ENCODE measurements at regions not wholly inside any gene's neighbourhood (a gene's known extent, or its start where the extent isn't known, plus 50 kb on each side); places are given as distances from the start of the nearest gene placed in this dataset.
A peak's percentile ranks its signal among the peaks of the same experiment; 100 is the strongest.

DNA sequence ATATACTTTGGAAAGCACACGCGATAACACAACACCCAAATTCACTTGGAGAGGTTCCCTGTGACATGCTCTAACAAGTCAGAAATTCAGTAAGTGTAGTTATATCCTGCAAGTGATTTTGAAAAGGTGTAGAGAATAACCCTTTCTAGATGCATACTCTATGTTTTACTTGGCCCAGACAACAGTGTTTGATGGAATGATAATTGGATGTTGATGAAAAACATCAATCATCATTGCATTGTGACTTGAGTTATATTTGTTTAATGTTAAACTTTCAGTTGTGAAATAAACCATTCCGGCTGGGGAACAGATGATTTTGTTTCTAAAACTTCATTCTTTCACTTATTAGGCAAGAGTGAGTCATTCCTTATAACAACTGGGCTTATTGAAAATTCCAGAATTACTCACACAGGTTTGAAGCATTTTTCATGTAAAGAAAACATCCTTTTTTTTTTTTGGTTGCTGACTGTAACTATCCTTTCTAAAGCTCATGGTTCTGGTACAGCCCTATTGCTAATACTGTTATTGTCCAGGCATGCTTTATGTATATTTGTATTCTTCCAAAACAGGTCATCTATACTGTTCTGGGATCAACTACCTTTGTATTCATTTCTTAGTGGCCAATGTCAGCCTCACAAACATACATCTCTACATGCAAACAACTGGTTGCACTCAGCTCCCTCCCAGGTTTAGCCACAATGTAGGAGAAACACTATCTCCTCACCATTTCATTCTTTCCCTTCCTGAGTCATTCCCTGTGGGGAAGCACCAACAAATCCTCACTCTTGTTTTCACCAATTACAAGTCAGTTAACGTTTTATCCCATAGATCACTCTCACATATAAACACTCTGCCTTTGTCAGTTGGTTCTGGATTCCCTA lies 121.2 kb upstream of the LRIG3 start:
- intact Hi-C loops (cut with micrococcal nuclease; ENCODE audit: unreplicated experiment) (no loop called here), in situ Hi-C loops (cut with HindIII; ENCODE audit: low pct_unique_long_range_greater_than_20kb, low sequenced_read_pairs) (no loop called here)
- no peaks in the 10 kb centered on the region for H3K4me1 ChIP-seq (ENCODE audit: control insufficient read depth, insufficient read depth, low read length)
- BruUV-seq (replicated peaks): no TSS peak
- DNase-seq (ENCODE audit: low read depth, low spot score) (peak; percentile 25), ATAC-seq (peak; percentile 53; the same call in 1 of the 2 replicates)
- H3K4me3 ChIP-seq (ENCODE audit: low read depth in 2 of 2, low read length in 2 of 2): no peak overlapping the region
- no peak overlapping the region for H3K27ac ChIP-seq (ENCODE audit: low read length)
- H3K9me3 ChIP-seq (ENCODE audit: control insufficient read depth, insufficient read depth, low read depth, low read length): no peaks in the 10 kb centered on the region
- POLR2A ChIA-PET: interaction anchor here (0.5 kb wide), 1 partner anchor 617 kb away, joined by 11 read pairs; no protein-coding TSS in a partner anchor
- H3K36me3 ChIP-seq (ENCODE audit: control insufficient read depth, insufficient read depth, low read length): no peaks in the 10 kb centered on the region
- H3K27me3 ChIP-seq (ENCODE audit: control insufficient read depth, insufficient read depth, low read length): no peaks in the 10 kb centered on the region
- CTCF ChIA-PET: no interaction called here
- TF ChIP-seq, protein P1, sequence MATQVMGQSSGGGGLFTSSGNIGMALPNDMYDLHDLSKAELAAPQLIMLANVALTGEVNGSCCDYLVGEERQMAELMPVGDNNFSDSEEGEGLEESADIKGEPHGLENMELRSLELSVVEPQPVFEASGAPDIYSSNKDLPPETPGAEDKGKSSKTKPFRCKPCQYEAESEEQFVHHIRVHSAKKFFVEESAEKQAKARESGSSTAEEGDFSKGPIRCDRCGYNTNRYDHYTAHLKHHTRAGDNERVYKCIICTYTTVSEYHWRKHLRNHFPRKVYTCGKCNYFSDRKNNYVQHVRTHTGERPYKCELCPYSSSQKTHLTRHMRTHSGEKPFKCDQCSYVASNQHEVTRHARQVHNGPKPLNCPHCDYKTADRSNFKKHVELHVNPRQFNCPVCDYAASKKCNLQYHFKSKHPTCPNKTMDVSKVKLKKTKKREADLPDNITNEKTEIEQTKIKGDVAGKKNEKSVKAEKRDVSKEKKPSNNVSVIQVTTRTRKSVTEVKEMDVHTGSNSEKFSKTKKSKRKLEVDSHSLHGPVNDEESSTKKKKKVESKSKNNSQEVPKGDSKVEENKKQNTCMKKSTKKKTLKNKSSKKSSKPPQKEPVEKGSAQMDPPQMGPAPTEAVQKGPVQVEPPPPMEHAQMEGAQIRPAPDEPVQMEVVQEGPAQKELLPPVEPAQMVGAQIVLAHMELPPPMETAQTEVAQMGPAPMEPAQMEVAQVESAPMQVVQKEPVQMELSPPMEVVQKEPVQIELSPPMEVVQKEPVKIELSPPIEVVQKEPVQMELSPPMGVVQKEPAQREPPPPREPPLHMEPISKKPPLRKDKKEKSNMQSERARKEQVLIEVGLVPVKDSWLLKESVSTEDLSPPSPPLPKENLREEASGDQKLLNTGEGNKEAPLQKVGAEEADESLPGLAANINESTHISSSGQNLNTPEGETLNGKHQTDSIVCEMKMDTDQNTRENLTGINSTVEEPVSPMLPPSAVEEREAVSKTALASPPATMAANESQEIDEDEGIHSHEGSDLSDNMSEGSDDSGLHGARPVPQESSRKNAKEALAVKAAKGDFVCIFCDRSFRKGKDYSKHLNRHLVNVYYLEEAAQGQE (IDR thresholded peaks at IDR 0.05; ENCODE audit: insufficient read depth in 1 of 2, low read depth in 2 of 2, low read length in 1 of 2): no peak
- TF ChIP-seq, protein P2, sequence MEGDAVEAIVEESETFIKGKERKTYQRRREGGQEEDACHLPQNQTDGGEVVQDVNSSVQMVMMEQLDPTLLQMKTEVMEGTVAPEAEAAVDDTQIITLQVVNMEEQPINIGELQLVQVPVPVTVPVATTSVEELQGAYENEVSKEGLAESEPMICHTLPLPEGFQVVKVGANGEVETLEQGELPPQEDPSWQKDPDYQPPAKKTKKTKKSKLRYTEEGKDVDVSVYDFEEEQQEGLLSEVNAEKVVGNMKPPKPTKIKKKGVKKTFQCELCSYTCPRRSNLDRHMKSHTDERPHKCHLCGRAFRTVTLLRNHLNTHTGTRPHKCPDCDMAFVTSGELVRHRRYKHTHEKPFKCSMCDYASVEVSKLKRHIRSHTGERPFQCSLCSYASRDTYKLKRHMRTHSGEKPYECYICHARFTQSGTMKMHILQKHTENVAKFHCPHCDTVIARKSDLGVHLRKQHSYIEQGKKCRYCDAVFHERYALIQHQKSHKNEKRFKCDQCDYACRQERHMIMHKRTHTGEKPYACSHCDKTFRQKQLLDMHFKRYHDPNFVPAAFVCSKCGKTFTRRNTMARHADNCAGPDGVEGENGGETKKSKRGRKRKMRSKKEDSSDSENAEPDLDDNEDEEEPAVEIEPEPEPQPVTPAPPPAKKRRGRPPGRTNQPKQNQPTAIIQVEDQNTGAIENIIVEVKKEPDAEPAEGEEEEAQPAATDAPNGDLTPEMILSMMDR (IDR thresholded peaks at IDR 0.05): no peak
- TF ChIP-seq POLR2AphosphoS5 (IDR thresholded peaks at IDR 0.05; ENCODE audit: low read depth, low read length) (no peak), SIN3A (IDR thresholded peaks at IDR 0.05; ENCODE audit: borderline replicate concordance, insufficient read depth, low read depth, low read length) (no peak), TCF7L2 (IDR thresholded peaks at IDR 0.05; ENCODE audit: low read depth, low read length) (no peak)

DNA sequence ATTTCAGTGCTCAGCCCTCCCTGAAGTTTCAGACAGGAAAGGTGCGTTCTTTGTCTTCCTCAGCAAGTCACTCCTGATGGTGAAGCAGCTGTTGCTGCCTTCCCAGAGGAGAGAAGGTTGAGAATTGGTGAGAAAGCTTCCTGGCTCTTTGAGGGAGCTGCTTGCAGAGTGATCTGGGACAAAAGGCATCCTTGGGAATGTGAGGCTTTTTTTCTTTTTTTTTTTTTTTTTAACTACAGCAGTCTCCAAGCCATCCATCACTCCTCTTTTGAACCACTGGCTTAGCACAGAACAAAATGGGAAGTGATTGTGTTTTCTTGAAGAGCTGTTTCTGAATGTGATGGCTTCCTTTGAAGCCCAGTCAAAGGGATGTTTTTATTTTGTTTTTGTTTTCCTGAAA lies 120.4 kb upstream of the LRIG3 start:
- no peaks in the 10 kb centered on the region for H3K4me1 ChIP-seq (ENCODE audit: control insufficient read depth, insufficient read depth, low read length)
- no peaks in the 10 kb centered on the region for H3K27me3 ChIP-seq (ENCODE audit: control insufficient read depth, insufficient read depth, low read length)
- no peak overlapping the region for H3K27ac ChIP-seq (ENCODE audit: low read length)
- H3K4me3 ChIP-seq (ENCODE audit: low read depth in 2 of 2, low read length in 2 of 2): no peak overlapping the region
- ChIA-PET CTCF (interaction anchor here (0.5 kb wide), 1 partner anchor 133 kb away, joined by 3 read pairs; no protein-coding TSS in a partner anchor), POLR2A (no interaction called here)
- no TSS peak for BruUV-seq (replicated peaks)
- in situ Hi-C loops (cut with HindIII; ENCODE audit: low pct_unique_long_range_greater_than_20kb, low sequenced_read_pairs): no loop called here
- H3K9me3 ChIP-seq (ENCODE audit: control insufficient read depth, insufficient read depth, low read depth, low read length): no peaks in the 10 kb centered on the region
- intact Hi-C loops (cut with micrococcal nuclease; ENCODE audit: unreplicated experiment): no loop called here
- no peaks in the 10 kb centered on the region for H3K36me3 ChIP-seq (ENCODE audit: control insufficient read depth, insufficient read depth, low read length)
- DNase-seq (ENCODE audit: low read depth, low spot score) (no peak), ATAC-seq (no peak)
- TF ChIP-seq TCF7L2 (IDR thresholded peaks at IDR 0.05; ENCODE audit: low read depth, low read length) (no peak), SIN3A (IDR thresholded peaks at IDR 0.05; ENCODE audit: borderline replicate concordance, insufficient read depth, low read depth, low read length) (no peak), POLR2AphosphoS5 (IDR thresholded peaks at IDR 0.05; ENCODE audit: low read depth, low read length) (no peak)
- TF ChIP-seq, protein P1 (IDR thresholded peaks at IDR 0.05; ENCODE audit: insufficient read depth in 1 of 2, low read depth in 2 of 2, low read length in 1 of 2): no peak
- TF ChIP-seq, protein P2 (IDR thresholded peaks at IDR 0.05): no peak
